Stimulated activated CD4-positive, alpha-beta T cell treated with anti-CD3 and anti-CD28 coated beads, TNF-alpha, amount 100 ng/mL, for 4 hours (primary cell): ENCODE measurements at regions not wholly inside any gene's neighbourhood (a gene's known extent, or its start where the extent isn't known, plus 50 kb on each side); places are given as distances from the start of the nearest gene placed in this dataset.

Experiments used
- DNase-seq, 3 experiments: peaks; one replicate each; pipeline ENCODE4 v3.0.0-alpha.2; 2020; ENCODE audit warnings: low read depth in 3 of 3

DNA sequence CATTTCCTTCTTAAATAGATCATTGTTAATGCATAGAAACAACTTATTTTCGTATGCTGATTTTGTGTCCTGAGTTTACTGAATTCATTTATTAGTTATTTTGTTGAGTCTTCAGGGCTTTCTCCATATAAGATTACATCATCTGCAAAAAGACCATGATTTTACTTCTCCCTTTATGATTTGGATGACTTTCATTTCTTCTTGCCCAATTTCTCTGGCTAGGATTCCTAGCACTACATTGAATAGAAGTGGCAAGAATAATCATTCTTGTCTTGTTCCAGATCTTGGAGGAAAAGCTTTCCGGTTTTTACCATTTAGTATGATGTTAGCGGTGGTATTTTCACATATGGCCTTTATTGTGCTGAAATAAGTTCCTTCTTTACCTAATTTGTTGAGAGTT lies 303.0 kb upstream of the RTL1 start:
- DNase-seq: no peak

- DNase-seq: no peak
Observed at GRCh38 chr14:101207041-101207440, 303.5 kb upstream of the RTL1 start.

- DNase-seq: no peak
Observed at GRCh38 chr14:101207897-101208296, 304.4 kb upstream of the RTL1 start.

- no peak for DNase-seq
Observed at GRCh38 chr14:101209594-101209993, 306.1 kb upstream of the RTL1 start.

GRCh38 chr14:101215266-101215665 lies 311.7 kb upstream of the RTL1 start:
- no peak for DNase-seq

DNA sequence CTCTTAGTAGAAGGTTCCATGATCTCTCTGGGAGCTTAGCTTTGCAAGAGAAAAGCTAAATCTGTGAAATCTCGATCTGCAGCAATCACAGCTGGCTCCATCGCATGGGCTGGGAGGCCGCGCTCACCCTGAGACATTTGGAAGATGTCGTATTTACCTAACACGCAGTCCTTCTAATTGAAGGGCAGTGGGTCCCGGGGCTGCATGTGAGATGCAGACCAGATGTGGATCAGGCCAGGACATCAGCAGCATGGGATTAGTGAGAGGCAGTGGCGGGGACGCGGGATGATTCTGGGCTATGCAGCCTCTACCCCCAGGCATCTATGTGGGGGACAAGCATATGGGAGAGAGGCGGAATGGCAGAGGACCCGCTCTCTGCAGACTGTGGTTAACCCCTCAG lies 312.4 kb upstream of the RTL1 start:
- DNase-seq: no peak

- DNase-seq: no peak
Observed at GRCh38 chr14:101216366-101217079, 313.0 kb upstream of the RTL1 start.

GRCh38 chr14:101217080-101217463 lies 313.6 kb upstream of the RTL1 start:
- no peak for DNase-seq

DNA sequence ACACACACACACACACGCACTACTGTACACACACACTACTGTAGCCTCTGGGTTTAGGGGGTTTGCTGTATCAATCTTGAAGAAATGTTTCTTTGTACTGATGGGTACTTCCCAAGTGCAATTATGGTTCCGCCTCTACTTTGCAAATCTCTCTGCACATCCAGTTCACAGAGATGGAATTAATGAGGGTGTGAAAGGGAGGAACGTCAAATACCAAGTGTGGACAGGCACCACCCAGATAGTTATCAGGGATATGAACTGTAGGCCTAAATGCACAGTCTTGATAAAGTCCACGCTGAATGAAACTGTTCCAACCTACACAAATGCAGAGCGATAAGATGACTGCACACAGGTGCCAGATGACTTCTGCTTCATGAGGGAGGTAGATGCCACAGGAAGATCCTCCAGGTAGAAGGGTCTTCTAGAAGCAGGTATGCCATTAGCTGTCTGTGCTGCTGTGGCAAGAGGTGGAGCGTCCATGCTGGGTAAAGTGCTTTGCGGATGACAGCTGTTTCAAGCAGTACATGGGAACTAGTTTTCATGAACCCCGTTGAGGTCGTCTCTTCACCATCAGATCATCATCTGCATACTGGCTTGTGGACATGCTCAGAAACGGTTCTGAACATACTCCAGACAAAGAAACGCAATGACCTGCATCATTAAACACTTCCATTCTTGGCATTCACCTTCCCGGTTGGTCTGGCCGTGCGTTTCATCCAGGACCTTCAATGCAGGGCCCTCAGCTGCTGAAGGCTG lies 314.3 kb upstream of the RTL1 start:
- no peak for DNase-seq

DNA sequence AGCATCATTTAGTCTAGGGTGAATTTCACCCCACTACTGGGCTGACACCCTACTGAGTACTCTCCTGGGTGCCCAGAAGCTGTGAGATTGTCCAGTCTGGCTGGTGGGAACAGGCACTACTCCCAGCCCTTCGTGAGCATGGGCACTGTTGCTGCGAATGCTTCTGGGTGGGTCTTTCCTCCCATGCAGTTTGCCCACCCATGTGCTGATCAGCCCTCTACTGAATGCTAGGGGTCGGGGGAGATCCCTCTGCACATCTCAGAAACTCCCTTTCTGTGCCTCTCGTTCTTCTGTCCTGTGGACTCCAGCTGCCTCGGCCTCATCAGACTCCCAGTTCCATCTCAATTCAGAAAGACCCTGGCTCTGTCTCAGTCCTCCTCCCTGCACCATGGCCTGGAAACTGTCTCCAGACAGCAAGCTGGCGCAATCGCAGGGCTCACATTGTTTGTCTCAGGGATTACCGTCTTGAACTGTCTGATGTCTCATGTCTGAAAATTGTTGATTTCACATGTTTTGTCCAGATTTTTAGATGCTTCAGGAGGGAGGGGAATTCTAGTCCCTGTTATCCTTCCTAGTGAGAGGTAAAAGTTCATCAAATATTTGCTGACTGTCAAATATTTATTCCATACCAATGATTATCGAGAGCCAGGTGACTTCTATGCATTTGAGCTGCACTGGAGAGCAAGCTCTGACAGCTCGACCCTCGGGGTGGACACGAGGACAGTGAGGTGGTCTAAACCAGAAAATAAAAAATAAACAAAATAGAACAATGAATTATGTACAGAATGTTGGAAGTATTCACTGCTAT lies 316.6 kb upstream of the RTL1 start:
- DNase-seq: no peak

GRCh38 chr14:101220921-101221510 lies 317.5 kb upstream of the RTL1 start:
- no peak for DNase-seq

- no peak for DNase-seq
Observed at GRCh38 chr14:101221549-101222160, 318.1 kb upstream of the RTL1 start.

- DNase-seq: no peak
Observed at GRCh38 chr14:101222362-101223070, 319.0 kb upstream of the RTL1 start.

- no peak for DNase-seq
Observed at GRCh38 chr14:101223127-101223526, 319.6 kb upstream of the RTL1 start.

- no peak for DNase-seq
Observed at GRCh38 chr14:101223561-101224162, 320.1 kb upstream of the RTL1 start.

DNA sequence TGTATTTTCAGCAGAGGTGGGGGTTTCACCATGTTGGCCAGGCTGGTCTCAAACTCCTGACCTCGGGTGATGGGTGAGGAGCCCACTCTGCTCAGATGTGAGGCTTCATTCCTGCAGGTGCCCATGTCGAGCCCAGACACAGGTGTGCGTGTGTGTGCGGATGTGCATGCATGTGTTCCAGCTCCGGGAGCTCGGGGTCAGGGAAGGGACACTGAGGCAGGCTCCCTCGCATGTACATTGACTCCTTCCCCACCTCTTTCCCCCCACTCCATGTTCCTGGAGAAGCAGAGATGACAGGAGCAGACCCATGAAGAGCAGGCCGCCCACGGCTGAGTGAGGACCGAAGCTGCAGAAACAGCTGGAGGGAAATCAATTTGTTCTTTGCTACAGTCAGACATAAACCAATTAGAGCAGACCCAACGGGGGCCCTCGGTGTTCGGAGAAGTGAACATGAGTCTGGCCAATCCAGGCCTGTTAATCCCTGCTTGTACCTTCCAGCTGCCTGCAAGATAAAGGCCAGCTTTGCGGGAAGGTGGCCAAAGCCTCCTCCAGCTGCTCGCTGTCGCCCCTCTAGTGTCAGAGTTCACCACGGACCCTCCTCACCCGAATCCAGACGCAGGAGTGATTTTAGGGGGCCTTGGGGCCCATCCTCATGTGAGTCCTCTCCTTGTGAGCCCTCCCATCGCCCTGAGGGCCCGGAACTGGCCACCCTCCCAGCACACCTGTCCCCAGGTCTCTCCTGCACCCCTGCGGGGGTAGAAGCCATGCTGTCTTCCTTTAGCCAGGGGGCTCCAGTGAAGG lies 321.0 kb upstream of the RTL1 start:
- no peak for DNase-seq

DNA sequence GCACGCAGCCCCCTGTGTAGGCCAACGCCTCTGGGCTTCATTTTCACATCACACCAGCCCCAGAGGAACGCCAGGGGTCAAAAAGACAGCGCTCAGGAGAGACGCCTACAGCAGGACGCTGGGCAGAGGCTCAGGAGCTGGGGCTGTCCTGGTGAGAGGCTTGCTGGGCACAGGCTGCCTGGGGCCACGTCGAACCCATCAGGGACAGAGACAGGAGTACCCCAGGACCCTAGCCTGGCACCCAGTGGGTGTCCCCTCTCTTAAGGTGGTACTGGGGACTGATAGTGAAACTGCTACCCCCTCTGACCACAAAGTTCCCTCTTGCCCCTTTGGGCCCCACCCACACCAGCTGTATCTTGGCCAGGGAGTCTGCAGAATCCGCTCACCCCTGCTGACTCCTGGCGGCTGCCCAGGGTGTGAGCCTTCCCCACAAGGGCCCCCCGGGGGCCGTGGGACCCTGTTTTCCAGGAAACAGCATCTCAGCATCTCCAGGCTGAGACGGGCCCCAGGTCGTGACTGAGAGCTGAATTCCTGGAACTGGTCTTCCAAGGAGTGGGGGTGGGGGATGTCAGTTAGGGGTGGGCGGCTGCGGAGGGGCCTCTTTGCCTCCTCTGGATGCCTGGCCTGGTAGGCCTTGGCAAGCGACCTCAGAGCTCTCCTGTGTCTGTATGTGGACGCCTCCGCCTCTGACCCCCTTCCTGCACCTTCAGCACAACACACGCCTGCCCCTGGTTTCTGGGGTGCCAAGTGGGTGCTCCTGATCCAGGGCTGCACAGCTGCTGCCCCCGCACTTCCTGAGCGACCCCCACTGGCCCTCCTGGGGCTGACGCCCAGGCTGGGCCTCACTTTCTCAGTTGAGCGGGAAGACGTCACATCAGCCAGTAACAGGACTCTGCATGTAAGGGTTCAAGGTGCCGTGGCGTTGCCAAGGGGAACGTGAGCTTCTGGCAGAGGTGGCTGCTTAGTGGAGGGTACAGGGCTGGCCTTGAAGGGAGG lies 321.9 kb upstream of the RTL1 start:
- DNase-seq: no peak

DNA sequence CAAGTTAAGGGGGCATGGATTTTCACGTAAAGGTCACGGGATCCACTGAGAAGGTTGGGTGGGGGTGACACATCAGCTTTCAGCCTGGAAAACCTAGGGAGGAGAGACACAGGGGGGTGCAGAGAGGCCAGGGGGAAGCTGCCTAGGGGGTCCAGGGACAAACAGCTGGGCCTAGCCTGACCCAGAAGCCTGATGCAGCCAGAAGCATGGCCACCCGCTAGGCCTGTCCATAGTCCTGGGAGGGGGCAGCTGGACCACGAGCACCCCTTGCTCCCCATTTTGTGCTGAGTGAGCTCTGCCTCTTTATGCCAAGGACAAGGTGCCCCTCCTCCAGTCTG lies 322.7 kb upstream of the RTL1 start:
- no peak for DNase-seq
